HG02884 (cell line): ENCODE measurements at regions not wholly inside any gene's neighbourhood (a gene's known extent, or its start where the extent isn't known, plus 50 kb on each side); places are given as distances from the start of the nearest gene placed in this dataset.
A peak's percentile ranks its signal among the peaks of the same experiment; 100 is the strongest.

Experiments
- ATAC-seq: cut with Tn5 transposase; IDR thresholded peaks from one replicate; pipeline ENCODE4 v1.9.1; 2021; ENCODE audit warnings: mild to moderate bottlenecking, moderate library complexity; ENCODE audit not compliant: unreplicated experiment

DNA sequence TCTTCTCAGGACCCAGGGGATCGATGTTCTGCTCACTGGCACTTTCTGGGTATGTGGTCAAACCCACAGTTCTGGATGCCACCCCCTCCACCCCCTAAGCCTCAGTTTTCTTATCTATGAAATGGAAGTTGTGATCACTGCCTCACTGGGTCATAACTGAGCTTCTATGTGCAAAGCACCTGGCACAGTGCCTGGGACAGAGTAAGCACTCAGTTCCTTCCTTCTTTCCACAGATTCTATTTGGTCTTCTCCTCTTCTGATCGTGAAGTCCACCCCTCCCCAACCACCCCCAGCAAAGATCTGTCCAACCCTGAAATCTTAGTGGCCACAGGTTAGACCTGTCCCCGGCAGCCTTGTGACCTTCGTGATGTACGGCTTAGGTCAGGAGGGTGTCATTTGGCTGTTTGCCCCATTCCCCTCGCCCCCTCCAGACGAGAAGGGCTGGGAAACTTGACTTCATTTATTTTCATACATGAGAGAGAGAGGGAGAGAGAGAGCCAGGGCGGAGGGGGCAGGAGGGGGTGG lies 181.4 kb downstream of the FGF18 start:
- ATAC-seq: peak; percentile 12

DNA sequence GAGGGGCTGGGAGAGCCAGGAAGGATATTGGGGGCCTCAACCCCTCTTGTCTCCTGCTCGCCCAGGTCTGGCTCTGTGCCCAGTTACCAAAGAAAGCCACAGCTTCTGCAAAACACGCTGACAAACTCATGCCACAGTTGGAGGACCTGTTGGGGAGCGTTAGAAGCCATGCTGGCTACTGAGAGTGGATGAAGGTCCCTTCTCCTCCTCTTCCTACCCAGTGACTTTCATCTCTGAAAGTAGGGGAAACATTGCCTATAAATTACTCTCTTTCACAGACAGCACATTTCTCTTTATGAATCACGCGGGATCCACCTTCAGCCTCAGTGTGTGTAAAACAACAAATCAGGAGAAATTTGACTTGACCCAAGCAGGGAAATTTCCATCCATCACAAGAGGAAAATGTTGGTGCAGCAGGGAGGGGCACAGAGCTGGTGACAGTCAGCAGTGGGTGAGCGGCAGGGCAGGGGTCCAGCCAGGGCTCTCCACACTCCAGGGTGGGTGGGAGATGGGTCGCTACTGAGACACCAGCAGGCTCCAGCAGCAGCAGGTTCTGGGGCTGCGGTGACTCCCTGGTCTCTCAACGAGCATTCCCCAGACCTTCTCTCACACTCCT lies 181.9 kb downstream of the FGF18 start:
- ATAC-seq: peak; percentile 51

DNA sequence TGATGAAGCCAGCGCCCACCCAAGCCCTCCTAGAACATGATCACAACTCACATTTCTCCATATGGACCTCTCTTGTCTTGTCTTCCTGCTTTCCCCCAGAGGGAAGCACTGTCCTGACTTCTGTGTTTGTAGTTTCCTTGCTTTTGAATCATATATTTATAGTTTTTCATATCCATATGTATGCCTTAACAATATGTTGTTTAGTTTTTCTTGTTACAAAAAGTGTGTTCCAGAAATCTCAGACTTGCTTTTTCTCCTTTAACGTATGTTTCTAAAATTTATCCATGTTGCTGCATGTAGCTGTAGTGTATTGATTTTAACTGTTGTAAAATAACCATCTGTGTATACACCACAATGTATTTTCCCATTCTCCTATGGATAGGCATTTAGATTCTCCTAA lies 182.0 kb upstream of the SMIM23 start:
- ATAC-seq: no peak

- ATAC-seq: no peak
Measured at GRCh38 chr5:171604195-171604594, 181.4 kb upstream of the SMIM23 start.

- no peak for ATAC-seq
Measured at GRCh38 chr5:171606414-171607024, 179.1 kb upstream of the SMIM23 start.

GRCh38 chr5:171607863-171608262 lies 177.8 kb upstream of the SMIM23 start:
- no peak for ATAC-seq

DNA sequence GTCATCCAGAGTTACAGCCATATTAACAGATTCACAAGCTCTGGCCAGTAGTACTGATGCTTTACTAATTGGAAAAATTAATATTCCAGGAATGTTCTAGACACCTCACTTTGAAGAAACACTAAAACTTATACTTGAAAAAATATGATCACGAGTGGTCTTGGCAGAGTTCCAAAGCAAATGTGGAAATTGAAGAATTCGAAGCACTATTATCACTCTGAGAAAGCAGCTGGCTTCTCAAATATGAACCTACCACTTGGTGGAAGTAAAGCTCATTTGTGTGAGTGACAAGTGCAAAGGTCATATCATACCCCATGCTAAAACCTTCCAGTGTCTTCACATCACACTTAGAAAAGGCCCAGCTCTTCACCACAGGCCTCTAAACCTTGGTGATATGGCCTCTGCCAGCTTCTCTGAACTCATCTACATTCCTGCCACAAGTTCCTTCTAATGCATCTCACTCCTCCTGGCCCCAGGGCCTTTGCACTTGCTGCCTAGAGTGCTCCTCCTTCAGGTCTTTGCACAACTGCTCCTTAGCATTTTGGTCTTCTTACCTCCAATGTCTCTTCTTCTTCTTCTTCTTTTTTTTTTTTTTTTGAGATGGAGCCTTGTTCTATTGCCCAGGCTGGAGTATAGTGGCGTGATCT lies 175.7 kb upstream of the SMIM23 start:
- no peak for ATAC-seq

- ATAC-seq: no peak
Measured at GRCh38 chr5:171610686-171611085, 174.9 kb upstream of the SMIM23 start.

DNA sequence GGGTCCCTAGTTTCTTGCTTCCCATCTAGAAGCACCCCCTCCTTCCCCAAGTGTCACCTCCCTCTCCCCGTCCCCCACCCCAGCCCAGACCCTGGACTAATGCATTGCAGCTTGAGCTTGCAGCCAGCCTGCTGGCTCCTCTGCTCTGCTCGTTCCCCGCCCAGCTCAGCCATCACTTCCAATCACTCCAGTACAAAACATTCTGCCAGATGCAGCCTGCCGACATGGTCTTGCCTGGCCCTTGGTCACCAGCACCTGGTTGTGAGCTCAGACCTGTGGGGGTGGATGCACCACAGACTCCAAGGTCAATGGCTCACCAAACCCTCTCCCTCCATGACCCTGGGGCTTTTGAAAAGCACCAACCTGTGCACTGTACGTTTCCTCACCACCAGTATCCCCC lies 172.9 kb upstream of the SMIM23 start:
- no peak for ATAC-seq

DNA sequence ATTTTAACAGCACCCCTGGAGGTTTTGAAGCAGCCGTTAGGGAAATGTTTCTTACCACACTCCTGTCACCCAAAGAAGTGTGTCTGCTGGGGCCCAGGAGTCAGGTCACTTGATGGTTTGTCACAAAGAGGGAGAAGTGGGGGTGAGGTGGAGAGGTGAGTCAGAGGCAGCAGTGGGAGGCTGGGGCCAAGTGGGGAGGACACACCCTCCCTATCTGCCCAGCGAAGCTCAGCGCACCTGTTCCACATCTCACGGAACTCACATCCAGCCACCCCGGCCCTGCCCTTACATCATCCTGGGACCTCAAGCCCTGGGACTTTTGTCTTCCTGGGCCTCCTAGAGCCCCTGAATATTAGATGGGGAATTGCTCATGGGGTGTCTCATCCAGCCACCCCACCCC lies 171.1 kb upstream of the SMIM23 start:
- no peak for ATAC-seq

GRCh38 chr5:171614971-171615653 lies 170.5 kb upstream of the SMIM23 start:
- no peak for ATAC-seq

GRCh38 chr5:171615705-171616640 lies 169.6 kb upstream of the SMIM23 start:
- no peak for ATAC-seq

GRCh38 chr5:171617266-171617665 lies 168.4 kb upstream of the SMIM23 start:
- no peak for ATAC-seq

- ATAC-seq: no peak
Measured at GRCh38 chr5:171617817-171618591, 167.6 kb upstream of the SMIM23 start.

- no peak for ATAC-seq
Measured at GRCh38 chr5:171619196-171619595, 166.4 kb upstream of the SMIM23 start.

DNA sequence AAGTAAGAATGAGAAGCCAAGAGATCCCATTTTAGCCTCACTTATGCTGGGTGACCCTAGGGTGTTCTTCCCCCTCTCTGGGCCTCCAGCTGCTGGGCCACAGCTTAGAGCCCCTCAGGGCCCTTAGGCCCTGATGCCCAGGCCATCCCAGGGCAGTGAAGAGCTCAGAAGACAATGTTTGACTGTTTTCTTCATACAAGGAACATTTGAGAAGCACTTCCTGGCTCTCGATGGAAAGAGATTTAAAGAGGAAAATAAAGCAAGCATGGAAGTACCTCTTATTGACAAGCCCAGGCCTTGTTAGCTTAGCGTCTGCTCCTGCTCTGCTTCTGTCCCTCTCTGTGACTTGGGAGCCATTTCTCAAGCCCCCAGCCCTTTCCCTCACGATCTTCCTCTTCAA lies 165.9 kb upstream of the SMIM23 start:
- no peak for ATAC-seq

- no peak for ATAC-seq
Measured at GRCh38 chr5:171622010-171622409, 163.6 kb upstream of the SMIM23 start.

- no peak for ATAC-seq
Measured at GRCh38 chr5:171623107-171623506, 162.5 kb upstream of the SMIM23 start.

DNA sequence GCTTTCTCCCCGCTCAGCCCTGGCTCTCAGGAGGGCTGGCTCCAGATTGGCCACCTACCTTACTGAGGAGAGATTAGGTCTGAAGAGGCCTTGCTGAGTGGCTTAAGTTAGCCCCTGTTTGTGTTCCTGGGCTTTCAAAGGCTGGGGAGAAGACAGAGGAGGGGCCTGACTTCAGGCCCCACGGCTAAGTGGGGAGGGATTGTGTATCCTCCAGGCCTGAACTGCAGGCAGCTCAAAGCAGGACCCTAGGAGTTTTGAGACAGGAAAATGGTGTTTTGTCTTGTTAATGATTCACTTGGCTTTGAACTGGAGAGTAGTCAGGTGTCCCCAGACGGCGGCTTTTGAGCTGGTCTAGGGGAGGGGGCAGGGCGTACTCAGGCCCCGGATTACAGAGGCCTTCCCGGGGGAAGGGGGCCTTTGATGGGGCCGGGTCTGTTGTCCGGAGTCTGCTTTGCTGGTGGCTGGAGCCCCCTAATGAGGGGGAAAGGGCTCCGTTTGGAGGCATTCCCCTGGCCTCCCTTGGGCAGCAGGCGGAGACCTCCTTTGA lies 162.0 kb upstream of the SMIM23 start:
- ATAC-seq: no peak

DNA sequence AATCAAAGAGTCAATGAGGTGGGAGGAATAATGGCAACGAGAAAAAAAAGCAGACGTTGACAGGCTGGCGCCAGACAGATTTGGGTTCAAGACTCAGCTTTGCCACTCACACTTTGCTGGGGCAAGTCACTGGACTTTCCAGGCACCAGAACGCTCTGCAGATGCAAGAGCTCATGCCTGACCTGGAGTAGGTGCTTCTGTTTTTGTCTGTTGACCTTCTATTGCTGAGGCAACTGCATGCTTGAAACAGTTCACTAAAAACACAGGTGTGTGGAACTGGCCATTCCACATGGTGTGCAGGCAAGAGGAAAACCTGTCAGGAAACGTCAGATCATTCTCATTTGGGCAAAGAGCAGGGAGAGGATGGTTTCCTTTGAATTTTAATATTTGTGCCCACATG lies 161.2 kb upstream of the SMIM23 start:
- no peak for ATAC-seq
